ENCODE measurements at regions not wholly inside any gene's neighbourhood (a gene's known extent, or its start where the extent isn't known, plus 50 kb on each side); places are given as distances from the start of the nearest gene placed in this dataset.
"Not testable (repeated sequence)": the region's sequence is repeated elsewhere in the genome, so short reads cannot be mapped to it uniquely, and the experiment has no call there.

- no peaks in the 10 kb centered on the region for H3K36me3 ChIP-seq (ENCODE audit: insufficient read depth, low read depth, low read length)
- H3K4me1 ChIP-seq (ENCODE audit: insufficient read depth, low read length), result no peaks in the 10 kb centered on the region; the same call in 1 of the 2 replicates
- H3K27ac ChIP-seq (ENCODE audit: low read length), result no peak overlapping the region
- H3K9ac ChIP-seq (ENCODE audit: low read depth, low read length), result no peak overlapping the region
- no peaks in the 10 kb centered on the region for H3K9me3 ChIP-seq (ENCODE audit: insufficient read depth, low read depth, low read length)
- no peak overlapping the region for H3K4me3 ChIP-seq (ENCODE audit: low read length)
- no peaks in the 10 kb centered on the region for H3K27me3 ChIP-seq (ENCODE audit: insufficient read depth, low read length)
These were observed 270.3 kb upstream of the DAAM1 start for GRCh38 chr14:58918066-58918738.

GRCh38 chr14:58919217-58919616, 269.2 kb upstream of the DAAM1 start:
- Histone ChIP-seq H3K9ac (ENCODE audit: low read depth, low read length) (no peak overlapping the region), H3K4me3 (ENCODE audit: low read length) (no peak overlapping the region), H3K27me3 (ENCODE audit: insufficient read depth, low read length) (no peaks in the 10 kb centered on the region), H3K27ac (ENCODE audit: low read length) (no peak overlapping the region), H3K9me3 (ENCODE audit: insufficient read depth, low read depth, low read length) (no peaks in the 10 kb centered on the region), H3K36me3 (ENCODE audit: insufficient read depth, low read depth, low read length) (no peaks in the 10 kb centered on the region), H3K4me1 (ENCODE audit: insufficient read depth, low read length) (peaks cover 5% of the 10 kb centered on the region; the same call in 1 of the 2 replicates)

GRCh38 chr14:58920230-58920629, 268.2 kb upstream of the DAAM1 start:
- H3K4me1 ChIP-seq (ENCODE audit: insufficient read depth, low read length), result peaks cover 5% of the 10 kb centered on the region; the same call in 1 of the 2 replicates
- no peaks in the 10 kb centered on the region for H3K27me3 ChIP-seq (ENCODE audit: insufficient read depth, low read length)
- H3K9ac ChIP-seq (ENCODE audit: low read depth, low read length), result no peak overlapping the region
- no peak overlapping the region for H3K4me3 ChIP-seq (ENCODE audit: low read length)
- H3K36me3 ChIP-seq (ENCODE audit: insufficient read depth, low read depth, low read length), result no peaks in the 10 kb centered on the region
- no peak overlapping the region for H3K27ac ChIP-seq (ENCODE audit: low read length)
- H3K9me3 ChIP-seq (ENCODE audit: insufficient read depth, low read depth, low read length), result no peaks in the 10 kb centered on the region

DNA sequence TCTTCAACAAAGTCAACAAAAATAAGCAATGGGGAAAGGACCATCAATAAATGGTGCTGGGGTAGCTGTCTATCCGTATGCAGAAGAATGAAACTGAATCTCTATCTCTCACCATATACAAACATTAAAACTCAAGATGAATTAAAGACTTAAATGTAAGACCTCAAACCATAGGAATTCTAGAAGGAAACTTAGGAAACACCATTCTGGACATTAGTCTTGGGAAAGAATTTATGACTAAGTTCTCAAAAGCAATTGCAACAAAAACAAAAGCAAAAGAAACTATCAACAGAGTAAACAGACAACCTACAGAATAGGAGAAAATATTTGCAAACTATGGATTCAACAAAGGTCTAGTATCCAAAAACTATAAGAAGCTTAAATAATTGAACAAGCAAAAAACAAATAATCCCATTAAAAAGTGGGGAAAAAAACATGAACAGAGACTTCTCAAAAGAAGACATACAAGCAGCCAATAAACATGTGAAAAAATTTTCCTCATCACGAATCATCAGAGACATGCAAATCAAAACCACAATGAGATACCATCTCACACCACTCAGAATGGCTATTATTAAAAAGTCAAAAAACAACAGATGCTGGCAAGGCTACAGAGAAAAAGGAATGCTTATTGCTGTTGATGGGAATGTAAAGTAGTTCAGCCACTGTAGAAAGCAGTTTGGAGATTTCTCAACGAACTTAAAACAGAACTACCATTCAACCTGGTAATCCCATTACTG, 266.1 kb upstream of the DAAM1 start:
- H3K36me3 ChIP-seq (ENCODE audit: insufficient read depth, low read depth, low read length); H3K9me3 ChIP-seq (ENCODE audit: insufficient read depth, low read depth, low read length); H3K4me1 ChIP-seq (ENCODE audit: insufficient read depth, low read length); H3K9ac ChIP-seq (ENCODE audit: low read depth, low read length); H3K27ac ChIP-seq (ENCODE audit: low read length); H3K4me3 ChIP-seq (ENCODE audit: low read length); H3K27me3 ChIP-seq (ENCODE audit: insufficient read depth, low read length): not testable (repeated sequence)

DNA sequence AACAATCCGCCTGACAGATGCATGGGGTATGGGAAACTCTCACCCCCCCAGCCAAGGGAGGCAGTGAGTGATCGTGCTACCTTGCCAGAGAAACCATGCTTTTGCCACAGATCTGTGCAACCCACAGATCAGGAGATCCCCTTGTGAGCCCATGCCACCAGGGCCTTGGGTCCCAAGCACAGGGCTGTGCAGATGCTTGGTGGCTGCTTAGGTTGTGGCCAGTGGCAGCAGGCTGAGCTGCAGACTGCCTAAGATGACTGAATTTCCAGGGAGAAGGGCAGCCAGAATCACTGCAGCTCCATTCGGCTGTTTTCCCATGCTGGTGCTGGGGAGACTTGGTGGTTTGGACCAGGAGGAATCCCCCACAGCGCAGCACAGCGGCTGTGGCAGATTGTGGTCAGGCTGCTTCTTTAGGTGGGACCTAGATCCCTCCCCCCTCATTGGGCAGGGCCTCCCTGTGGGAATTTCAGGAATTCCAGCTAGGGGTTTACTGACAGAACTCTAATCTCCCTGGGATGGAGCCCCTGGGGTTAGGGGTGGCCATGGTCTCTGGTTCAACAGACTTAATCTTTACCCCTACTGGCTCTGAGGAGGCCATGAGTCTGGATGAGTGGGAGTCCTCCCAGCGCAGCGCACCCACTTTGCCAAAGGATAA, 264.6 kb upstream of the DAAM1 start:
- no peak overlapping the region for H3K4me3 ChIP-seq (ENCODE audit: low read length)
- no peak overlapping the region for H3K9ac ChIP-seq (ENCODE audit: low read depth, low read length)
- no peaks in the 10 kb centered on the region for H3K9me3 ChIP-seq (ENCODE audit: insufficient read depth, low read depth, low read length)
- H3K36me3 ChIP-seq (ENCODE audit: insufficient read depth, low read depth, low read length), result no peaks in the 10 kb centered on the region
- no peaks in the 10 kb centered on the region for H3K27me3 ChIP-seq (ENCODE audit: insufficient read depth, low read length)
- no peak overlapping the region for H3K27ac ChIP-seq (ENCODE audit: low read length)
- H3K4me1 ChIP-seq (ENCODE audit: insufficient read depth, low read length), result peaks cover 5% of the 10 kb centered on the region; the same call in 1 of the 2 replicates

DNA sequence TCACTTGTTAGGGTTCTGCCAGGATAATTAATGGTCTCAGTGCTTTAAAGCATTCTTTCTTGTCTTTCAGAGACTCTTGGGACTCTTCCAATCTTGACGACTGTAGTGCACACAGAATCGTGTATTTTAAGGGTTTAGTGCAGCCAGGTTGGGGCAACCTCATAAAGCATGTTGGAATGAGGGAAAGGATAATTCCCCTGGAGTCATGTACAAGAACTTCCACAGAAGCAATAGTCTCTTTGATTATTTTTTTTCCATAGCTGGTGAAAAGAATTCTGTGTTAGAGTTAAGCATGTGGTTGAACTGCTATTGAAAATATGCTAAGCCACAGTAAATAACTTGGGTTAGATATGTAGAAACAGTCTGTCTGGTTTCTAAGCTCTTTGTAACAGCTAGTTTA, 246.8 kb upstream of the DAAM1 start:
- Histone ChIP-seq H3K36me3 (ENCODE audit: insufficient read depth, low read depth, low read length) (no peaks in the 10 kb centered on the region), H3K4me1 (ENCODE audit: insufficient read depth, low read length) (no peaks in the 10 kb centered on the region; the same call in 1 of the 2 replicates), H3K27ac (ENCODE audit: low read length) (no peak overlapping the region), H3K9me3 (ENCODE audit: insufficient read depth, low read depth, low read length) (peaks cover 5% of the 10 kb centered on the region; the same call in 1 of the 2 replicates), H3K4me3 (ENCODE audit: low read length) (no peak overlapping the region), H3K9ac (ENCODE audit: low read depth, low read length) (no peak overlapping the region), H3K27me3 (ENCODE audit: insufficient read depth, low read length) (no peaks in the 10 kb centered on the region)

- Histone ChIP-seq H3K4me1 (ENCODE audit: insufficient read depth, low read length) (no peaks in the 10 kb centered on the region; the same call in 1 of the 2 replicates), H3K9me3 (ENCODE audit: insufficient read depth, low read depth, low read length) (no peaks in the 10 kb centered on the region), H3K36me3 (ENCODE audit: insufficient read depth, low read depth, low read length) (no peaks in the 10 kb centered on the region), H3K27ac (ENCODE audit: low read length) (no peak overlapping the region), H3K27me3 (ENCODE audit: insufficient read depth, low read length) (no peaks in the 10 kb centered on the region), H3K4me3 (ENCODE audit: low read length) (no peak overlapping the region), H3K9ac (ENCODE audit: low read depth, low read length) (no peak overlapping the region)
These were observed 246.0 kb upstream of the DAAM1 start for GRCh38 chr14:58942516-58942915.

DNA sequence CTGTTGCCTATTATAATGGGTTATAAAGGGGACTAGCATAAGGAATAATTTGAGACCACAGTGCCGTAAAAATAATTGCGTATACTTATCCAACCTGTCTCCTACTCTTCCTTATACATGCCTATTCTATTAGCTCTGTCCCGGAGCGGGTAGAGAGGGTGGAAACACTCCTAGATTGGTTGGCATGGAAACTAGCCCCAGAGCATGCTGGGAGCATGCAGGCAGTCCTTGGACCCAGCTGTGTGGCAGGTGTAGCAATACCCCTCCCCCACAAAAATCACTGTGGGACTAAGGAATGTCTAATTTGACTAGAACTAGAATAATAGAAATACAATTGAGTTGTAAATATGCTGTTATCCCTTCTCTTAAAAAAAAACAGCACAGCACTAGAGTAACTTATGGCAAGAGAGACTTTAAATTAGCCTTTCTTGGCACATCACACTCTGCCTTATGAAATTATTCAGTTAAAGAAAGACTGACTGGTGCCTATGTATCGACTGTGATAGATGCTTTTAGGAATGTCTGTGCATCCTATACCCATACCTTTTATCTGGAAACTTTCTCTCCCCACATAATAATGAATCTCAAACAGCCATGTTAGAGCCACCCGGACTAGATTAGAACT, 244.0 kb upstream of the DAAM1 start:
- Histone ChIP-seq H3K4me3 (ENCODE audit: low read length) (no peak overlapping the region), H3K36me3 (ENCODE audit: insufficient read depth, low read depth, low read length) (no peaks in the 10 kb centered on the region), H3K4me1 (ENCODE audit: insufficient read depth, low read length) (no peaks in the 10 kb centered on the region; the same call in 1 of the 2 replicates), H3K9me3 (ENCODE audit: insufficient read depth, low read depth, low read length) (no peaks in the 10 kb centered on the region), H3K27ac (ENCODE audit: low read length) (no peak overlapping the region), H3K27me3 (ENCODE audit: insufficient read depth, low read length) (no peaks in the 10 kb centered on the region), H3K9ac (ENCODE audit: low read depth, low read length) (no peak overlapping the region)

- Histone ChIP-seq H3K27ac (ENCODE audit: low read length) (no peak overlapping the region), H3K4me1 (ENCODE audit: insufficient read depth, low read length) (no peaks in the 10 kb centered on the region; the same call in 1 of the 2 replicates), H3K9ac (ENCODE audit: low read depth, low read length) (no peak overlapping the region), H3K9me3 (ENCODE audit: insufficient read depth, low read depth, low read length) (0 out of 2 replicates have a peak, but pooled peaks cover 1% of the 10 kb centered on the region), H3K36me3 (ENCODE audit: insufficient read depth, low read depth, low read length) (no peaks in the 10 kb centered on the region), H3K27me3 (ENCODE audit: insufficient read depth, low read length) (no peaks in the 10 kb centered on the region), H3K4me3 (ENCODE audit: low read length) (no peak overlapping the region)
These were observed 243.5 kb upstream of the DAAM1 start for GRCh38 chr14:58944968-58945356.

GRCh38 chr14:58946431-58946830, 242.0 kb upstream of the DAAM1 start:
- Histone ChIP-seq H3K9ac (ENCODE audit: low read depth, low read length) (no peak overlapping the region), H3K27me3 (ENCODE audit: insufficient read depth, low read length) (no peaks in the 10 kb centered on the region), H3K4me3 (ENCODE audit: low read length) (no peak overlapping the region), H3K4me1 (ENCODE audit: insufficient read depth, low read length) (no peaks in the 10 kb centered on the region; the same call in 1 of the 2 replicates), H3K9me3 (ENCODE audit: insufficient read depth, low read depth, low read length) (peaks cover 13% of the 10 kb centered on the region; the same call in 1 of the 2 replicates), H3K27ac (ENCODE audit: low read length) (no peak overlapping the region), H3K36me3 (ENCODE audit: insufficient read depth, low read depth, low read length) (no peaks in the 10 kb centered on the region)

DNA sequence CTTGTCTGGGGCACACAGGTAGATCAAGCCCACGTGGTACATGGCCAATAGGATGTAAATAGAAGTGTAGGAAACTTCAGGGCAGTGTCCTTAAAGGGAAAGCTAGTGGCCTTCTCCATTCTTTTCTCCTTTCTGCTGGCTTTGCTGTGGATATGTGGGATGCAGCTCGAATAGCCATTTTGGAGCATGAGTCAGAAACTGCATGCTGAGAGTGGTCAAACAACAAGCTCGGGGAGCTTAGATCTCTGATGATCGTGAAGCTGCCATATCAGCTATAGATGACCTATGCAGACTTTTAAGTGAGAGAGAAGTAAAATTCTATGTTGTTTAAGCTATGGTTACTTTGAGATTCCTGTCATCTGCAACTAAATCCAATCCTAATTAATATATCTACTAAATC, 241.3 kb upstream of the DAAM1 start:
- H3K4me1 ChIP-seq (ENCODE audit: insufficient read depth, low read length), result no peaks in the 10 kb centered on the region; the same call in 1 of the 2 replicates
- H3K9me3 ChIP-seq (ENCODE audit: insufficient read depth, low read depth, low read length), result peaks cover 13% of the 10 kb centered on the region; the same call in 1 of the 2 replicates
- no peaks in the 10 kb centered on the region for H3K36me3 ChIP-seq (ENCODE audit: insufficient read depth, low read depth, low read length)
- H3K27me3 ChIP-seq (ENCODE audit: insufficient read depth, low read length), result no peaks in the 10 kb centered on the region
- no peak overlapping the region for H3K27ac ChIP-seq (ENCODE audit: low read length)
- no peak overlapping the region for H3K4me3 ChIP-seq (ENCODE audit: low read length)
- H3K9ac ChIP-seq (ENCODE audit: low read depth, low read length), result no peak overlapping the region
